ENCODE measurements at regions not wholly inside any gene's neighbourhood (a gene's known extent, or its start where the extent isn't known, plus 50 kb on each side); places are given as distances from the start of the nearest gene placed in this dataset.
"Not testable (repeated sequence)": the region's sequence is repeated elsewhere in the genome, so short reads cannot be mapped to it uniquely, and the experiment has no call there.

DNA sequence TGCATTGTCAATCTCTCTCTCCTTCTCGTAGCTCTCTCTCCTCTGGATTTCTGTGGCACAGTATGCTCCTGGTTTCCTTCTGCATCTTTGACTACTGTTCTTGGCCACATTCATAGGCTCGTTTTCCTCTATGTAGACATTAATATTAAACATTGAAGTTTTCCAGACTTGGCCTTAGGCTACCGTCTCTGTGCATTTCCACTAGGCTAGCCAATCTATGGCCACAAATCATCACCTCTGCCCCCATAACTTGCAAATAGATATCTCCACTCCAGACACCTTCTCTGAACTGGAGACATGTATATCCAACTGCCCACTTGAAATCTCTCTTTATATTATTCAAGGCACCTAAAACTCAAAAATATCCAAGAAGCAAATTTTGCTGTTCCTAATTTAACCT, 768.5 kb downstream of the TSN start:
- no peak for DNase-seq

DNA sequence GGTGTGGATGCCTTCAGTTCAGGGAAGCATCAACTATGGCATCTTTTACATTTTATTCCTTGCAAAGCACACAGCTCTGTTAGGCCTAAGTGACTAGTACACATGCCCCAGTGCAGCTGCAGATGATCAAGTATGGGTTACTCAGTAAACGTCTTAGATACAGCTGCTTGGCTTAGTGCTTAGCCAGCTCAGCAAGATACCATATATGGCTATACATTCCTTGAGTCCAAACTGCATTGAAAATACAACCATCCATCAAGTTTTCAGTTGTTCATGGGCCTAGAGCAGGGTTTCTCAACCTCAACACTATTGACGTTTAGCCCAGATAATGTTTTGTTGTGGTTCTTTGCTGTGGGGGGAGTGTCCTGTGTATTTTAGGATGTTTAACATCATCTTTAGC, 769.9 kb downstream of the TSN start:
- DNase-seq: no peak

DNA sequence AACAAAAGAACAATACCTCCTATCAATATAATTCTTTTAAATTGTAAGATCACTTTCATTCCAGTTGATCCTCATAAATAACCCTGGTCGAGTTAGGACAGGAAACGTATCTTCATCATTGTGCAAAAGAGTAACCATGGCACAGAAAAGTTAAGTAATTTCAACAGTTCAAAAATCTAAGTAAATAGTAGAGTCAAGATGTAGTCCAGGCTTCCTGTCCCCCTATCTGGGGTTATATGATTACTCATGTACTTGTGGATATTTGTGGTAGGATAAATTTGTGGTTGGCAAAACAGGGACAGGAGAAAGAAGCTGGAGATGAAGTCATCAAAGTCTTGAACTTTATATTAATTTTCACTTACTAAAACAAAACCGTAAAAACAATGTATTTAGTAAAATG, 772.6 kb downstream of the TSN start:
- no peak for DNase-seq

DNA sequence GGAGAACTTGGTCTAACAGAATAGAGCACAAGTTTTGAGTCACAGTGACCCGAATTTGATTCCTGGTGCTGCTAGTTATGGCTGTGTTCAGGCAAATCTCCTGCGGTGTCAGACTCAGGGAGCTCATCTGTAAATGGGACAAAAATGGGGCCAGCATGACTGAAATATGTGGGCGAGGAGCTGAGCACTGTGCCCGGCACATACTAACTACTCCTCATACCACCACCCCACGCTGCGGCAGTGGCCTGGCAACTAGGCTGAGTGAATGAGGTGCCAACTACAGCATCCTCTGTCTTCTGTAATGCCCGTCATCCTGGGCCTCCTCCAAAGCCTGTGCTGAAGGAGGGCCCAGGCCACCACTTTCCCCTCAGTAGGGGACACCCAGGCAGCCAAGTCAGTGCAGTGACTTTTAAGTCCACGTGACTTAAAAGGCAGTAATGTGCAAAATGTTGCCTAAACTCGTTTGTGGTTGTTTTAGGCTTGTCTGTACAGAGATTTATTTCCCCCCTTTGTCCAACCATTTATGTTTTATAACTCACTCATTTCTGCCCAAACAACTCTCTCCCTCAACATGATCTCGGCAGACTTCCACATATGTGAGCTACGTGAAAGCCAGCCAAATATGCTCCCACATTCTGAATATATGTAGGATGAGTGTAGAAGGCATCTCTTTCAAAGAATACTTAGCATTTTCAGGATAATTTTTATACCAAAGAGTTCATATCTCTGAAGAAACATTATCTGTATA, 773.7 kb downstream of the TSN start:
- no peak for DNase-seq

DNA sequence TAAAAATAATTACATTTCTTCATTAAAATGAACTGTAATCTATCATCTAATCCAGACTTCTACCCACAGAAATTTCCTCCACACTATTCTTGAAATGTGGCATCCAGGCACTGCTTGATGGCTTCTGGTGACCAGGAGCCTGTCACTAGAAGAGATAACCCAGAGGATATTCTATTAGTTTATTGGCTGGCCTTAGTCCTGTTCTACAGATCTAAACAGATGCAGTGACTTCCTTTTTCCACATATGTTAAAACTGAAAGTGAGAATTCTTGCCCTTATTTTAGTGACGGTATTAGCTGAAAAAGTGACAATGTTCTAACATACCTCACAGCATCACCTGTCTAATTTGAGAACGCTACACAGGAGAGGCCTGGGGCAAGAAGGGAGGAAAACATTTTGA, 775.4 kb downstream of the TSN start:
- no peak for DNase-seq

DNA sequence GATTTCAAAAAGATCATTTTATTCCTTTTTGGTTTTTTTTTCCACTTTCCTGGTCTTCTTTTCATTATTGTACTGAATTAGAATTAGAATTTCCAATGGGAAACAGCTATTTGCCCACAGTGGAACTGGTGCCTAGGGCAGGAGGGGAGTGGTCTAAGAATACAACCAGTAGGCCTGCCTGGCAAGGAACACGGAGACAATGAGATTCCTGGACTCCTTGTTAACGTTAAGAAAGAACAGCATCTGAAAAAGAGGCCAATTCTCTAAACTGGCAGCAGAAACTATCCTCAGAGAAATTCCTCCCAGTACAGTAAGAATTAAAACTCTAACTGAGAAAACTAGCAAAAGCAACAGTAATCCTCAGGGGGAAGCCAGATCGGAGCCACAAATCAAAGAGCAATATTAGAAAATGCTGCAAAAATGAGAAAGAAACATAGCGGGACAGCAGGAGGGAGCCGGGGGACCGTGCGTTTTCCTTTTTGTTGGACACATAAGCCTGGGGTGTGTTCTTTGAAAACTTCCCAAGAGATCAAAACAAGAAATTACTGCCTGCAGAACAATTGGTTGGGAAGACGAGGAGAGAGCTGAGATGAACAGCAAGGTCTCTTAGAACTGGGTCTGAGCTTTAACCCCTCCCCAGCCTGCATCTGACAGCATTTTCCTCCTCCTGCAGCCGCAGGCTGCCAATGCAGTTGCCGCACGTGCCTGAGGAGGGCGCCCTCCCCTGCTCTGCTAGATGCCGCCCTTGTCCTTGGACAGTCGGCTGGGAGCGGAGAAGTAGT, 776.0 kb downstream of the TSN start:
- no peak for DNase-seq

DNA sequence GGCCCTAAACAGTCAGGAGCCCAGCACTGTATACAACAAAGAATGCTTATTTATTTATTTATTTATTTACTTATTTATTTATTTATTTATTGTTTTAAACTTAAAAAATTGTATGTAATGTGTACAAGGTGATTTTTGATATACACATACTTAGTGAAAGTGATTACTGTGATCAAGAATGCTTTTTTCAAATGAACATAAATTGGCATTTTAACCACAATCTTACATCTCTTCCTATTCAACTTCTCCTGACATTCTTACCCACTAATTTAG, 776.6 kb downstream of the TSN start:
- DNase-seq: no peak

DNA sequence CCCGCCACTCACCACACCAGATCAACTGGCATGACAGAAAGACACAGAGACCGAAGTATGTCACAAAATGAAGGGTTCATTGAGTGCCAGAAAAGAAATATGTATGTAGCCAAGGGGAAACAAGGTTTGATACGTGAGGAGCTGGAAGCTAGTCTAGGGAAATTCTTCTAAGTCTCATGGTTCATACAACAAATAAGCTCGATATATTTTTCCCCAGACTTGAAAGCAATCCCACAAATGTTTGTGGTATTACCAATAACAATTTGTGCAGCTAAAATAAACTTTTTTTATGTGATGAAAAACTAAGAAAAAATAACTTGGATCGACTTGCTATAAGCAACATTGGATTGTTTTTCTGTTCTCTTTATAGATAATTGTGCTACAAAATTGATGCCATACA, 777.0 kb downstream of the TSN start:
- no peak for DNase-seq

DNA sequence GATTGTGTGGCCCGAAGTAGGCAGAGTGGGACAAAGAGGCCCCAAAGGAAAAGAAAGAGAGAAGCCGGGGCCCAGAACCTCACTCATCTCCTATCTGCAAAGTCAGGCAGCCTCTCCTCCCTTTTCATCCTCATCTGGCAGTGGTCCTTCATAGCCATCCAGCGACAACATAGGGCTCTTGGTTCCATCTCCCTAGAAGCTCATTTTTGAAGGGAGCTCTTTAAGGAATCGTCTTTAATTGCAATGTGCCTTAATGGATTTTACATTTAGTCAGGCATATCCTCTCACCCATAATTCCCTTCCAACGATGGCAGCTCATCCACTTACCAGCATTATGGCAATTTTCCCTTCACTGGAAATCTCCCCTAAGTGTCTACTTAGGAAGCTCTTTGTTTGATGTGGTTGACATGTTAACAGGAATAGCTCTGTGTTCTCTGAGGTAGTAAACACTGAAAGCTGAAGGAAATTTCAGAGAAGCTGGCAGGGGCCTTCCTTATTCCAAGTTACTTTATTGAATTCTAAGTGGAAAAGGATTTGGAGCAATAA, 780.6 kb downstream of the TSN start:
- DNase-seq: no peak

DNA sequence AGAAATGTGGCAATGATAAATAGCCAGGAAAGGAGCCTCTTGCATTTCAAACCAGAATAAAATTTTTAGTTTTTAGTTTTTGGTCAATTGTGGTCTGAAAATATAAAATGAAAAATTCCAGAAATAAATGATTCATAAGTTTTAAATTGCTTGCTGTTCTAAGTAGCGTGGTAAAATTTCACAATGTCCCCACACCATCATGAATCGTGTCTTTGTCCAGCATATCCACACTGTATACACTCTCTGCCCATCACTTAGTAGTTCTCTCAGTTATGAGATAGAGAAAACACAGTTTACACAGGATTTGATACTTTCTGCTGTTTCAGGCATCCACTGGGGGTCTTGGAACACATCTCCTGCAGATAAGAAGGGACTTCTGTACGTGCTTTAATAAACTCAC, 783.9 kb downstream of the TSN start:
- no peak for DNase-seq

DNA sequence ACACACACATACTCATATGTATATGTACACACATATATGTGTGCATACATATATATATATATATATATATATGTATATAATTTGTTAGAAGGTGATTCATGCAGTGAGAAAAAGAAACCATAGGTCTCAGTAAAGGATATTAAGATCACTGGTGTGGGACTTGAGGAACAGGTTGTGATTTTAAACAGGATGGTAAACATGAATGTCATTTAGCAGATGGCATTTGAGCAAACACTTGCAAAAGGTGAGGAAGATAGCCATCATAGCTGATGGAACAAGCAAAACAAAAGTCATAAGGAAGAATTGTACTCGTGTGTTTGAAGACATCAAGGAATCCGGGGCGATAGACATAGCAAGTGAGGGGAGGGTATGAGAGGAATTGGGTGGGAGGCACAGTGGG, 784.5 kb downstream of the TSN start:
- no peak for DNase-seq

DNA sequence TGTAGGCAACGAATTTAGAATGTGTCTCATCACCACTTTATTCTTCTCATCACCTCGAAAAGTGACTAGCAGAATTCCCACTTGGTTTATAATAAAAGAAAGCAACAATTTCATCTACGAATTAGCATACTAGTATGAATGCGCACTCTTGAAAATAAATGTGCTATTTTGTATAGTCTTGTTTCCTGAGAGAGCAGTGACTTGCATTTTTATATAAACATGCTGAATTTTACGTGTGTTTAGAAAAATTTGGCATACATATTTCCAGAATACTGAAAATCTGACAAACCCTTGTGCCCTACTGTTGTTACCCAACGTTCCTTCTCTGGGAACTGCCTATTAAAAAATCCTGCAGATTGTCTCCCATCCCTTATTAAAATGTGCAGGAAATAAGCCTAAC, 786.8 kb downstream of the TSN start:
- DNase-seq: no peak

DNA sequence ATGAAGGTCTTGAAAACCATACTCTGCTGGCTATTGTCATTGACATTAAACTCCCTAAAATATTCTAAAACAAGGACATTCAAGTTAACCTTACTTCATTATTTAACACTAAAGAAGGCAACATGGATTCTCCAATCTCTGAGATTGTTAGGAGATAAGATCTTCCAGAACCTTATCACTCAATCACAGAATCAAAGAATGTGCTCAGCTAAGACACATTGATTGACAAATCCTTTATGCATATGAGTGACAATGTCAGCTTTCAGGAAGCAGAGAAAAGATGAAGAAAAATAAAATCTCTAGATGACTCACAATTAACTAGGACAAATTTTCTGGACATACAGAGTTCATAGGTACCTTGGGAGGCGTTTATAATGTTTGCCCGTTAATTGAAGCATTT, 787.2 kb downstream of the TSN start:
- no peak for DNase-seq

DNA sequence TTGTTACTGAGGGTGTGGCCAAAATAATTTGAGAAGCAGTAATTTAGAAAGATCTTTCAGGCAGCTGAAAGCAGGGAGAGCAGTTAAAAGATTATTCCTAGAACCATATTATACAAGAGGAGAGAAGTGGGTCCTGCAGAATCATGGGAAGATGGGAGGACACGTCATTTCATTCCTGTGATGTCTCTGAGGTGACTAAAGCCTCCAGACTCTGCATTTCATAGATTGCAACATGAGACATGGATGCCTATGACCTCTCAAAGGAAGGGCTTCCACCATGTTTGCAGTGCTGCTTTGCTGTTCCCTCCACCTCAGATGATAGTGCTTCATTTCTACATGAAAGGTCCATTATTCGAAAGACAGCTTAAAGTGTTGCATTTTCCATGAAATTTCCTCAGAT, 788.4 kb downstream of the TSN start:
- no peak for DNase-seq

DNA sequence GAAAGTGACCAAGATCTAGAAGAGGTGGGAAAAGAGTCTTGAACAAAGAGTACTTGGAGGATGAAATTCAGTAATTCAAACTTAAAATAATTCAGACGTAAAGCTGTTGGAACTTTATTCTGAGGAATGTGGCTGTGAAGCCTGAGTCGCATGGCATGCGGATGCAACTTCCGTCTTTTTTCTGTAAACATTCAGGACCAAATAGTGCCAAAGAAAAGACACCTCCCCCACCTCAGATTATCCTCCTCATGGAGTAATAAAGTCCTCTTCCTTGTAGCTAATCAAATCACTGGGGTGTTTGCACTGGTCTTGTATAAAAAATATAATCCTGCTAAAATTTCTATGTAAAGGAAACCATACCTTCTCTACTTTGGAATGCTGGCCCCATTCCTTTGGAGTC, 790.4 kb downstream of the TSN start:
- no peak for DNase-seq

DNA sequence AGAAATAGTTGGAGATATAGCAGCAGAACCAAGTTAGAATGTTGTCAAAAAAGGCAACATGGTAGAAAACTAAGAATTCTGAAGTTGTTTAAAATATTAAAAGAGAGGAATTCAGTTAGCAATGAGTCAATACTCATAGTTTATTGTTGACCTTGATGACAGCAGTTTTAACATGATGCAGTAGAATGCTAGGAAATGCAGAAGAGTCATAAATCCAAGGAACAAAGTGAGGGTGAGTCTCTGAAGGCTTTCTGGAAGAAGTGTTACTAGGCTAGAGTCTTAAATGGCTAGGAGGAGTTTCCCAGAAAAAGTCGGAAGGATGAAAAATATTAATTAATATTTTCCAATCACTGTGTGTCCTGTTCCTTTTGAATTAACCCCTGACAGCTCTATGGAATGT, 807.3 kb downstream of the TSN start:
- no peak for DNase-seq

DNA sequence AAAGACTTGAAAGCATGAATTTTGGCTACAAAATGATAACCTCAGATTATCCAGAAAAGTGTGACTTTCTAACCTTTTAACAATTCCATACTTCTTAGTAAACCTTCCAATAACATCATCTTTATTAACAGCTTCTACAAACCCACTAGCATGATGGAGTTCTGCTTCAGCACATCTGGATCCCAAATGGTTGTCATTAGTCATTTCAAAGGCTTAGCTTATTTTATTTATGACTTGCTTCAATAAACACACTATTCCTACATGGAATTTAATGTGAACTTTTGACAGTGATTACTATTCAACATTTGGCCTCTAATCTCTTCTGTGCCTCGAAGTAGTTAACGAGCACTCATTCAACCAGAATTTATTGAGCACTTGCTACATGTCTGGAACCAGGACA, 808.3 kb downstream of the TSN start:
- DNase-seq: no peak

DNA sequence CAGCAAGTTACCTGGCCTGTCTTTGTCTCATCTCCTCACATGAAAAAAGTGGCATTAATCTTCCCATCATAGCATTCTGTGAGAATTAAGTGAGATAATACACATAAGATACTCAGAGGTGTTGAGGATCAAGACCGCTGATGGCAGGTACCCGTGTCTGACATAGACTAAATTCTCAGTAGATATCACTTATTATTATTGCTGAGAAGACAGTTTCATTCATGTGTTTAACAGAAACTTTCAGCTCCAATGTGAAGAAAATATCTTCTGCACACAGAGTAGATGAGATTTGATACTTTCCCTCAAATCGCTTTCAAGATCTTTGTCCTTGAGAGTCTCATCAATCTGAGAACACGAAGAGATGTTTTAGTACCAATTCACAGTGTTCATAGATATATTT, 809.4 kb downstream of the TSN start:
- DNase-seq: no peak

DNA sequence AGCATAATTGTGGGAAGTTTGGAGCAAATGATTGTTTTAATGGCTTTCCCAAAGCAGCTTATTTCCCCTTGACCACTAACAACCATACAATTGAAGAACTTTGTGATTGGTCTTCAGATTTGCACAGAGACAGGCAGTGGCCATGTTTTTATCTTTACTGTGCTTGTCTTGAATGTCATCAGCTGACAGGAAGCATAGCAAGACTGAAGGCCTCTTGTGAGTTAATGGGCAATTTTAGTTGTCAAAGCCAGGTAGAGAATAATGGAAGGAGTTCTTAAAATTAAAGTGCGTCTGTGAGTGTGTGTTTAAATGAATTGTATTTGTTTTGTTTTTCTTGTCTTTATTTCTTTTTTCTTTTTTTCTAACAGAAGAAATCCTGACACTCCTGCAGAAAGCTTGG, 809.9 kb downstream of the TSN start:
- DNase-seq: no peak

DNA sequence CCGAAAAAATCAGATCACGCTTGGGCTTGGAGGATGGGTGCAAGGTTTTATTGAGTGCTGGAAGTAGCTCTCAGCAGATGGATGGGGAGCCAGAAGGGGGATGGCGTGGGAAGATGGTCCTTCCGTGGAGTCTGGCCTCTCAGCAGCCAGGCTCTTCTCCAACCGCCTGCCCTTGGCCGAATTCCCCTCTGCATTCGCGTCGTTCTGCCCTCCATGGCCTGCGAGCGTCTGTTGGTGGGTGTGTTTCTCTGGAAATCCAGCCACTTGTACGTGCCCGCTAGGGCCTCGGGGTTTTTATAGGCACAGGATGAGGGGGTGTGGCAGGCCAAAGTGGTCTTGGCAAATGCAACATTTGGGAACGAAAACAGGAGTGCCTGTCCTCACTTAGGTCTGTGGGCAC, 815.2 kb downstream of the TSN start:
- no peak for DNase-seq

DNA sequence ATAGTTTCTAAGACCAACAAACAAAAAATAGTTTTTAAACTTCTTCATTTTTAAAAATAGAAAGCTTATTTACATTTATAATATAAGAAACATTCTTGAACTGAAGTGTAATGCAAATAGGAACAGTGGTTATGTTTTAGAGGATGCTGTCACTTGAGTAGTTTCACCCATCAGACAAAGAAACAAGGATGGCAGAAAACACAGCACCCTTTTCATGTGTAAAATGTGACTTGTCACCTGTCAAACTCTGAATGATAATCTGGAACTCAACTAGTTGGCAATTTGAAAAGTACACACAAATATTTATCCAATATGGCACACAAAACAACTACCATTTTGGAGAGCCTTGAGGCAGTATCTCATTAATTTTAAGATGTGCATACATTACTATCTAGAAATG, 816.0 kb downstream of the TSN start:
- DNase-seq: not testable (repeated sequence)

DNA sequence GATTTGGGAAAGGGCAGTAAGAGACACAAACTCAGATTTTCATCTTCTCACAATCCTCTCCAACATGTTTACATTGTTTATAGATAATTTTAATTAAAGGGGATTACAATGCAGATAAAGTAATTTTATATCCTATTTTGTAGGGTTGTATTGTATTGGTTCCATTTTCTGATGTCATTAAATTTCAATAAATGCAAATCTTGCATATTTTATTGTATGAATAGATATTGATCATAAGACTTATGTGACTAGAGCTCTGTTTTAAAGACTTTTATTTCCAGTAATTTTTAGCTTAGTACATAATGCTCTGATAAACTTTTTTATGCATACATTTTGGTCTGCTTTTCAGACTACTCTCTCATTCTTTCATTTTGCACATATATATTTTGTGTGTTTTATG, 819.6 kb downstream of the TSN start:
- DNase-seq: no peak

DNA sequence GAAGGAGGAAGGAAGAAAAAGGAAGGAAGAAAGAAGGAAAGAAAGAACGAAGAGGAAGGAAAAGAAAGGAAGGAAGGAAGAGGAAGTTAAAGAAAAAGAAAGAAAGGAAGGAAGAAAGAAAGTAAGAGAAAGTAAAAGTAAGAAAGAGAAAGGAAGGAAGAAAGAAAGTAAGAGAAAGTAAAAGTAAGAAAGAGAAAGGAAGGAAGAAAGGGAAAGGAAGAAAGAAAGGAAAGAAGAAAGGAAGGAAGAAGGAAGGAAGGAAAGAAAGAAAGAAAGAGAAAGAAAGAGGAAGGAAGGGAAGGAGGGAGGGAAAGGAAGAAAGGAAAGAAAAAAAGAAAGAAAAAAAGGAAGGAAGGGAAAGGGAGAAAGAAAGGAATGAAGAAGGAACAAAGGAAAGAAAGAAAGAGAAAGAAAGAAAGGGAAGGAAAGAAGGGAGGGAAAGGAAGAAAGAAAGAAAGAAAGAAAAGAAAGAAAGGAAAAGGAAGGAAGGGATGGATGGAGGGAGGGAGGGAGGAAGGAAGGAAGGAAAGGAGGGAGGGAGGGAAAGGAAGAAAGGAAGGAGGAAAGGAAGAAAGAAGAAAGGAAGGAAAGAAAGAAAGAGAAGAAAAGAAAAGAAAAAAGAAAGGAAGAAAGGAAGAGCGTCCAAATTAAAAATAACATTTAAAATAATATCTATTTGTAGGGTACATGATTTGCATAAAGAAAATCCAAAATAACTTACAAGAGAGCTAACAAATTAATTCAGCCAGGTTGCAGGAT, 827.9 kb downstream of the TSN start:
- DNase-seq: no peak

DNA sequence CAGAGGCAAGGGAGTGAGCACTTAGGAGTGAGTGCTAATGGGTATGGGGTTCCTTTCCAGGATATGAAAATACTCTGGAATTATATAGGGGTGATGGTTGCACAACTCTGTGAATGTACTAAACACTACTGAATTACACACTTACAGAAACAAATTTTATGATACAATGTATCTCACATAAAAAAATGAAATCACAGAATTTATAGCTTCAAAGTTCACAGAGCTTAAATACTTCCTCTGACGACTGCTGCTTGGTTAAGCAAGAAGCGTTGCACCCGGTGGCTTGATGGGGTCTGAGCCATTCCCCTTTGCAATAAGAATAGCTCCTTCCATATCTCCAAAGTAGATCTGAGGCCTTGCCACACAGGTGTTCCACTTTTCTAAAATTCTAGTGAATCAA, 835.1 kb downstream of the TSN start:
- DNase-seq: no peak

All from activated CD4-positive, alpha-beta T cell treated with anti-CD3 and anti-CD28 coated beads, Interleukin-2, amount 50 U/mL, for 48 hours (primary cell).